ENCODE measurements at regions not wholly inside any gene's neighbourhood (a gene's known extent, or its start where the extent isn't known, plus 50 kb on each side); places are given as distances from the start of the nearest gene placed in this dataset.

GRCh38 chr12:11524446-11524845, 125.0 kb upstream of the ETV6 start:
- TF ChIP-seq ZNF143 (CRISPR knock-in tag; IDR thresholded peaks at IDR 0.05) (no peak), POLR2A (conservative IDR thresholded peaks at IDR 0.05) (no peak), KAT7 (CRISPR knock-in tag; IDR thresholded peaks at IDR 0.05; ENCODE audit: borderline replicate concordance) (no peak), ELK1 (CRISPR knock-in tag; IDR thresholded peaks at IDR 0.05) (no peak), TCF7 (IDR thresholded peaks at IDR 0.05; ENCODE audit: borderline replicate concordance) (no peak), POLR2G (IDR thresholded peaks at IDR 0.05; ENCODE audit: low read depth, low read length) (no peak), CREB3L1 (IDR thresholded peaks at IDR 0.05; ENCODE audit: borderline replicate concordance, low read depth) (no peak)

All from K562 (cell line).